GM21390 (cell line): ENCODE measurements at regions not wholly inside any gene's neighbourhood (a gene's known extent, or its start where the extent isn't known, plus 50 kb on each side); places are given as distances from the start of the nearest gene placed in this dataset.

Experiments
- ATAC-seq: cut with Tn5 transposase; IDR thresholded peaks from one replicate; pipeline ENCODE4 v1.9.1; 2021; ENCODE audit not compliant: unreplicated experiment

GRCh38 chrX:120819126-120819525 is 56.5 kb downstream of the CT47B1 start:
- no peak for ATAC-seq

- no peak for ATAC-seq
Observed at GRCh38 chrX:120813982-120814381, 61.7 kb downstream of the CT47B1 start.

DNA sequence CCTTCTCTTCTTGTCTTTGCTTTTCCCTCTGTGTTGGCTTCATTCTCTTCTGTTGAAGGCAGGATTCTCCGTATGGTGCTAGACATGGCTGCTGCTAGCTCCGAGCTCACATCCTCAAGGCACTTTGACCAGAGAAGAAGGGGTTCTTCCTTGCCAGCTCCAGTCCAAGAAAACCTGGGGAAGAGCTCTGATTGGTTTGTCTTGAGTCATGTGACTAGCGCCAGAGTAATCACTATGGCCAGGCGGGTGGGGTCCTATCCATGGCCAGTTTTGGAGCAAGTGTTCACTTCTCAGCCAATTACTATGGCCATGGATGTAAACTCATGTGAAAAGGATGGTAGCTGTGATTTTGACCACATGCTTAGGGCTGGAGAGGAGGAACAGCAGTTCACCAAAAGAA is 74.2 kb downstream of the CT47B1 start:
- no peak for ATAC-seq

DNA sequence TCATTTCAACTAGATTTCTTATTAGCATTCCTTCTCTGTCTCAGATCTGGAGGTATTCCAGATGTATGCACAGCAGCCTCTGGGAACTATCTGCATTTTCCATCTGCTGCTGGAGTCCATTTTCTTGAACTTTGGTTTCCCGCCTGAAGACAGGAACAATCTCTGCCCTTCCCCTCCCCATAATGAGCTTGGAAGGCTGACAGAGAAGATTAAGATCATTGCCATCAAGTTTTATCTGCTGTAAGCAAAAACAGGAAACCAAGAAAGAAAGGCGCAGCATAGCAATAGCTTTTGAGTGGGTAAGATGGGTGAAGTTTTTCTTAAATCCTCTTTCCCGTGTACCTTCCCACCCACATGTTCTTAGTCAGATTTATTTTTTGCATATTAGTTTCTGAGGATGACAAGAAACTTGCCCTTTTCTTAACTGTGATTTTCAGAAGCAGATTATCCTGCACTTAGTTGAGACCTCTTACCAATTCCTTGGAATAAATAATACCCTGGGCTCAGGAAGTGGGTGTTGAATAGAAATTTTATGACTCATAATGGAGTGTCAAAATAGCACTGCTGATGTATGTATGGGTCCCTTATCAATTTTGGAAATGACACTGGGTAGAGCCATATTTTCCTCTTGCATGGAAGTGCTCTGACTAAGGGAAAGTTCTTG is 78.3 kb downstream of the CT47B1 start:
- no peak for ATAC-seq

GRCh38 chrX:120795301-120795700 is 80.4 kb downstream of the CT47B1 start:
- no peak for ATAC-seq

DNA sequence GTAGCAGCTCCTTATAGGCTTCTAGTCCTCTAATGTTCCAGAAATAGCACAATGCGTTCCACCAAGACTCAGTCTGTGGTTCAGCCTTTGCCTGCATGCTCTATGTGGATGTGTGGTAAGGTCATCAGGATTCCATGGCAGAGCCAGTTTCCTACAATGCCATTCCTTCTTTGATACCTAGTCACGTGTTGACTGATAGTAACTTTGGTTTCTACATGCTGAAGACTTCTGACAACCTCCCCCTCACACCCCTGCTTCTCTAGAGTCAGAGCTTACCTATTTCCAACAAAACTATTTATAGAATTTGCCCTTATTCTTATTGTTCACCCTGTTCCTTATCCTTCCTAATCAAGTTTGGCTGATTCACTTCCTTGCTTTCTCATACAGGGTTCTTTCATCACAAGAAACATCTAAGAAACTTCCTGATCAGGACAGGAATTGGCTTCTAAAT is 81.1 kb downstream of the CT47B1 start:
- no peak for ATAC-seq

- no peak for ATAC-seq
Observed at GRCh38 chrX:120793098-120793497, 82.6 kb downstream of the CT47B1 start.

- no peak for ATAC-seq
Observed at GRCh38 chrX:120791013-120791643, 84.5 kb downstream of the CT47B1 start.

GRCh38 chrX:120790552-120790951 is 85.1 kb downstream of the CT47B1 start:
- ATAC-seq = no peak

DNA sequence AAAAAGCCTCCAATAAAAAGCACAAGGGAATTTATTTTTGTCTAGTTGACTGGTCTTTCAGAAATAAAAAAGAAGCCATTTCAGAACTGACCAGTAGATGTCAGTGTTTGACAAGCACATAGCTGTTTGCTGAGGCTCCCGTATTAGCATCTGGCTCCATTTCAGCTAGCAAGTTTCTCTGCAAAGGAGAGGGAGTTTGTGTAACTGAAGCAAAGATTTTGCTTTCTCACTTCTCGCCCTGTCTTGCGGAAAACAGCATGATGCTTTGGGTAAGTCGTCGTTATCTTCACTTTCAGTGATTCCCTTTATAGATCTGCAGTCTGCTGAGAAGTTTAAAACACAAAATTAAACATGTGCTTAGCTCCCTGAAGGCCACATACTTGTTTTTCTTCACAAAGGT is 85.5 kb downstream of the CT47B1 start:
- ATAC-seq = peak; percentile 85

DNA sequence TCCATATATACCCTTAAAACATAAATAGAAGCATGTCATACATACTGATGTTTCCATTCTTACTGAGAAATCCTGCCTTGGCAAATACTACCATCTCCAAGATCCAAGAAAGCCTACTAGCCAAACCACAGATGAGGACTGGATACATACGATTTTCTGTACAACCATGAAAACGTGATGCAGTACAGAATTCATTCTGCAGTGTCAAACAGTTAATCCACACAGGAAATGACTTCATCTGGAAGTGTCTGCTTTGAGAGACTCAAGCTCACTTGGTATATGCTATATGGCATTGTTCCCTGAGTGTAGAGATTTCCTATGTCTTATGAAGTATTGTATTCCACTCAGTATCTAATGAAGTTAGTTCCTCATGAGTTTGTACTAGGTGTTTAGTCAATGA is 94.3 kb downstream of the CT47B1 start:
- ATAC-seq = no peak

DNA sequence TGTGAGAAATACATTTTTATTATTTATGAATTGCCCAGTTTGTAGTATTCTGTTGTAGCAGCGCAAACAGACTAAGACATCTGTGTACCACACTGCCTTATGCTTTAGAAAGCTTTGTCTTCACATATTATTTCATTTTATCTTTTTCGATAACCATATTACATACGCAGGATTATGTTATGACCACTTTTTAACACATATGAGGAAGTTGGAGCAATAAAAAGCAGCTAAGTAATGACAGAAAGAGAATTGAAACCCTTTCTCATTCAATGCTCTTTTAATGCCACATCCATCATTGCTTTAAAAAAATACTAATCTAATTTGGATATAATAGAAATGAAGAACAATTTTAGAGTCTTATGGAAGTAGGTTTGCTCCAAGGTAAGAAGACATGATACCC is 99.7 kb downstream of the CT47B1 start:
- ATAC-seq = no peak

DNA sequence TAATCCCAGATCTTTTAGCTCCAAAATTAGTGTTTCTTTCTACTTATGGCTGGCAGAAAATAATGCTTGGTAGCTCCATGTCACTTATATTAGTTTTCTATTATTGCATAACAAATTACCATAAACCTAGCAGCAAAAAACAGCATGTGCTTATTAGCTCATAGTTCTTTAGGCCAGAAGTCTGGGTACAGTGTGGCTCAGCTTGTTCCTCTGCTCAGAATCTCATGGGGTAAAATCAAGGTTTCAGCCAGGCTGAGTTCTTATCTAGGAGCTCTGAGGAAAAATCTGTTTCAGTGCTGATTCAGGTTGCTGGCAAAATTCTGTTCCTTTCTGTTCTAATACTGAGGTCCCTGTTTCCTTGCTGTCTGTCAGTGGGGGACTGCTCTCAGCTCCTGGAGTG is 101.1 kb downstream of the CT47B1 start:
- no peak for ATAC-seq

DNA sequence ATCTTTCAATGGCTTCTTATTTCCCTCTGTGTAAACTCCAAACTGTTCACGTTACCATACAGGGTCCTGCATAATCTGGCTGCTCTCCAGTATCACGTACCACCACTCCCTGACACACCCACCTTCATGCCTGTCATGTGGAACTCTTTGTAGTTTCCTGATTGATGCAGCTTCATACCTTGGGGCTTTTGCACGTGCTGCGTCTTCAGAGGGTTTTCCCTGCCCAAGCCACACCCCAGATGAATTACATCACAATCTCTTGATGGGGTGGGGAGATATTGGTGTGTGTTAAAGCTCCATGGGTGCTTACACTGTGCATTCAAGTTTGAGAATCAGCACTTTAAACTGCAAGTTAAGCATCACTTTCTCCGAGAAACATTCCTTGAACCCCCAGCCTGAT is 101.9 kb downstream of the CT47B1 start:
- no peak for ATAC-seq

GRCh38 chrX:120769576-120770341 is 105.9 kb downstream of the CT47B1 start:
- ATAC-seq = no peak

DNA sequence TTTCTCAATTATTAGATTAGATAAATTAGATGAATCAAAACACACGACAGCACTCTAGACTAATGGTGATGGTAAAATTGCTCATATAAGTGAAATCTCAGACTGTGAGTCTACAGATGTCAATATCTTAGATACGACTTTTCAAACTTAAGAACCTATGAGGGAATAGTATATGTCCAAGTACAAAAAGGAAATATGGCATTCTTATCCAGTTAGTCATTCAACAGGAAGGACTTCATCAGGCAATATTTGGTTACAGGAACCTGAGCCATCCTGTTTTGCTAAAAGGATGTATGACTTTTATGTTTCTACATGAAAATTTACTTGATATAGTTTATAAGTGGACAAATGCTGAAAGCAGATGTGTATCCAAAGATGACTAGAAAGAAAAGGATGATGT is 107.0 kb downstream of the CT47B1 start:
- ATAC-seq = no peak

- no peak for ATAC-seq
Observed at GRCh38 chrX:120768254-120768653, 107.4 kb downstream of the CT47B1 start.

- ATAC-seq = no peak
Observed at GRCh38 chrX:120763269-120763668, 112.4 kb downstream of the CT47B1 start.

- ATAC-seq = no peak
Observed at GRCh38 chrX:120761810-120762209, 113.9 kb downstream of the CT47B1 start.

GRCh38 chrX:120759685-120760084 is 116.0 kb downstream of the CT47B1 start:
- no peak for ATAC-seq

- peak; percentile 63 for ATAC-seq
Observed at GRCh38 chrX:120755066-120755846, 120.4 kb downstream of the CT47B1 start.
